Thyroid gland (tissue), 4 donors: ENCODE measurements at regions not wholly inside any gene's neighbourhood (a gene's known extent, or its start where the extent isn't known, plus 50 kb on each side); places are given as distances from the start of the nearest gene placed in this dataset.

ENCODE experiments used
- CTCF ChIP-seq, 6 experiments: fragments of 200-600 bp in 3 of 6; fragments of 450-650 bp in 3 of 6; sonication (generic) in 3 of 6; IDR thresholded peaks; one replicate each; pipeline ENCODE4 v1.5.1; 2016 to 2019; ENCODE audit warnings: antibody characterized with exemption in 6 of 6, mild to moderate bottlenecking in 2 of 6, inconsistent platforms in 1 of 6, moderate library complexity in 1 of 6
- POLR2A ChIP-seq, 2 donors: fragments of 450-650 bp; IDR thresholded peaks; one replicate each; pipeline ENCODE4 v1.6.1; 2017; ENCODE audit warnings: antibody characterized with exemption in 2 of 2, mild to moderate bottlenecking in 2 of 2, moderate library complexity in 1 of 2

- no peak for TF ChIP-seq CTCF (IDR thresholded peaks at IDR 0.05)
- no peak for TF ChIP-seq POLR2A (IDR thresholded peaks at IDR 0.05)
Observed at GRCh38 chr22:47357086-47357485, 594.6 kb downstream of the TBC1D22A start.
